Pons (tissue), 1 donor: ENCODE measurements at regions not wholly inside any gene's neighbourhood (a gene's known extent, or its start where the extent isn't known, plus 50 kb on each side); places are given as distances from the start of the nearest gene placed in this dataset.
"Not testable (repeated sequence)": the region's sequence is repeated elsewhere in the genome, so short reads cannot be mapped to it uniquely, and the experiment has no call there.

ENCODE experiments used
- DNase-seq: peaks from one replicate; pipeline ENCODE4 v3.0.0-alpha.2; 2016; ENCODE audit warnings: low spot score

DNA sequence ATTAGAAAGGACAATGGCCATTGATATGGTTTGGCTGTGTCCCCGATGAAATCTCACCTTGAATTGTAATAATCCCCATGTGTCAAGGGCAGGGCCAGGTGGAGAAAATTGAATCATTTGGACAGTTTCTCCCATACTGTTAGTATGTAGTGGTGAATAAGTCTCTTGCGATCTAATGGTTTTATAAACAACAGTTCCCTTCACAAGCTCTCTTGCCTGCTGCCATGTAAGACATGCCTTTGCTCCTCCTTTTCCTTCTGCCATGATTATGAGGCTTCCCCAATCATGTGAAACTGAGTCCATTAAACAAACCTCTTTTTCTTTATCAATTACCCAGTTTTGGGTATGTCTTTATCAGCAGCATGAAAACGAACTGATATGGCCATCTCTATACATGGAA is 302.7 kb downstream of the SFMBT2 start:
- DNase-seq, result no peak

DNA sequence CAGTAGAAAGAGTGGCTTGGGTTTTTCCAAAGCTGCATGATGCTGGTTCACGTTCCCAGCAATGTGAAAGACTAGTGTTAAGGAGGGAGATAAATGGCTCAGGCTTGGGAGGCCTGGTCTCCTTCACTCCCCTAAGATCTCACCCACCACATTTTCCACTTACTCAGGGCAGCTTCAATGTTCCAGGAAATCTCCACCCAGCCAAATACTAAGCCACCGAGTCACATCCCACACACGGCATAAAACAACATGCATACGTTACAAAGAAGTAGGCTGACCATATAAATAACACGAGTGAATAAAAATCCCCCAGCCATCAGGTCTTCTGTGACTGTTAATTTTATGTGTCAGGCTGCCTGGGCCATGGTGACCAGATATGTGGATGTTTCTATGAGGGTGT is 303.5 kb downstream of the SFMBT2 start:
- DNase-seq, result no peak

DNA sequence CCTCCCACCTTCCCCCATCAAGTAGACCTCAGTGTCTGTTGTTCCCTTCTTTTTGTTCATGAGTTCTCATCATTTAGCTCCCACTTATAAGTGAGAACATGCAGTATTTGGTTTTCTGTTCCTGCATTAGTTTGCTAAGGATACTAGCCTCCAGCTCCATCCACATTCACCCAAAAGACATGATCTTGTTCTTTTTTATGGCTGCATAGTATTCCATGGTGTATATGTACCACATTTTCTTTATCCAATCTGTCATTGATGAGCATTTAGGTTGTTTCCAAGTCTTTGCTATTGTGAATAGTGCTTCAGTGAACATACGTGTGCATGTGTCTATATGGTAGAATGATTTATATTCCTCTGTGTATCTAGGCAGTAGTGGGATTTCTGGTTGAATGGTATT is 306.5 kb downstream of the SFMBT2 start:
- not testable (repeated sequence) for DNase-seq

DNA sequence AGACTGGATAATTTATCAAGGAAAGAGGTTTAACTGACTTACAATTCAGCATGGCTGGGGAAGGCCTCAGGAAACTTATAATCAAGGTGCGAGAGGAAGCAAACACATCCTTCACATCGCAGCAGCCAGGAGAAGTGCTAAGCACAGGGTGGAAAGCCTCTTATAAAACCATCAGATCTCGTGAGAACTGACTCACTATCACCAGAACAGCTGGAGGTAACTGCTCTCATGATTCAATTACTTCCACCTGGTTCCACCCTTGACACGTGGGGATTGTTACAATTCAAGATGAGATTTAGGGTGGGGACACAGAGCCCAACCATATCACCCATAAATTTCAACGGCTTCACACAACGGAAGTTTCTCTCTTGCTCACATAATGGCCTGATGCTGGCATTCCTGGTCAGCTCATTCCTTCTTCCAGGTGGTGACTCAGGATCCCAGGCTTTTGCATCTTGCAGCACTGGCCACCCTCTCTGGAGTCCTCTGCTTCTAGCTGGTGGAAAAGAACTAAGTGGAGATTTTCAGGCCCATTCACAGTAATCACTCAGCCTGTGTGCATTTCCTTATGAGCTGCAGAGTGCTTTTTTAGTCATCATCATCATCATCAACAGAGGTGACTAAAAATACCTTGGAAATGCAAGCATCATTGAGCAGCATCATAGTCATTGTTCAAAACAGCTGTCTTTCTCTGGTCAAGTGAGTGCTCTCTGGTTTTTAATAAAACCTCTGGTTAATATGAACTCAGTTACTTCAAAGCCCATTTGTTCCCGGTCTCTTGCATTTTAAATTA is 308.1 kb downstream of the SFMBT2 start:
- no peak for DNase-seq

DNA sequence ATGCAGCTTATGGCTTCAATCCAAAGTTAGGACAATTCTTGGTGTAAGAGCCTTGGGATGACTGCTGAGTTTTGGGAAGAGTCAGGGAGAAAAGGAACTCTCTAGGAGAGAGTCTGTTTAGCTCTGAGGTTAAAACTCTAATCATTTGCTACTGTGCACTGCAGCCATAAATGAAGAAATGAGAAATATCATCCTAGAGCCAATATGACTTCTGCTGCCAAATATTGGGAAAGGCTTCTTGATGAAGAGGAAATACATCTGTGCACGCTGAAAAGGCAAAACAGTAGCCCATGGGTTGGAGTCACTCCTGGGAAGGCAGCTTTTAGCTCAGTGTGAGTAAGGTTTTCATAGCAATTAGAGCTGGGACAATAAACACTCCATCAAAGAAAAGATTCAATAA is 308.8 kb downstream of the SFMBT2 start:
- DNase-seq, result no peak

DNA sequence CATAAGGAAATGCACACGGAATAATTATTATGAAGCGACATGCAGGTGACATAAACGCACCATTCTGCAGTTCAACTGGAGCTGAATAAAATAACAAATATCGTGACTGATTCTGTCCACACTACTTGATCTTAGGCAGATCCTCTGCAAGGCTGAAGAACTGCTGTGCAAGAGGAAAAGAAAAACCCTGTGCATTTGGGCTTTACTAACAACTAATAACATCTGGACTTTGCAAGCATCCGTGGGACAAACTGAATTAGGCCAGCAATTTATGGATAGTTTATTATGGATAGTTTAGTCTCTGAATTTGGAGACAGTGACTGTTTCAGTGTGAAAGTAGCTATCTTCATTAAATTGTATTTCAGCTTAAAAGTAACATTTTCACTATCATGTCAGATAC is 309.4 kb downstream of the SFMBT2 start:
- DNase-seq, result no peak

DNA sequence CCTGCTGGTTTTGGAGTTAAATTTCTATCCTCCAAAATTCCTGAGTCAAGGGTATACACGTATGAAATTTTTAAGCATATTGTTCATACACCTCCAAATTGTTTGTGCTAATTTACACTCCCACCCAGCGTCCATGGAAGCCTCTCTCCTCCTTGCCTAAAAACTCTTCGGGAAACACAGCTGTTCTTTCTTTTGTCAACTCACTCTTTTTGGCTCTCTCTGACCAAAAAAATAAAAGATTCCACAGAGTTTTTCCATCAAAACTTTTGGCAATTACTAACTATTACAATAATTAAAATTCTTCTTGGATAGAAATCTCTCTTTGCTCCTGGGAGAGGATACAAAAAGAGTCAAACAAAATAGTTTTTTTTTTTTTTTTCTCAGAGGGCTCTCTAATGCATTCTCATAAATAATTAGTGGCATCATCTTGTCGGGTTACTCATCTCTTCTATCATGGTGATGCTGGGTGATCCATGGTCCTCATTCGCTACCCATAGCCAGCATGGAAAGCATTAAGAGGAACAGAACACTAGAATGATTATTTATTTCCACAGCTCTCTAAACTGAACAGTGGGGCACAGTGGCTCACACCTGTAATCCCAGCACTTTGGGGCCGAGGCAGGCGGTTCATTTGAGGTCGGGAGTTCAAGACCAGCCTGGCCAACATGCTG is 310.7 kb downstream of the SFMBT2 start:
- DNase-seq, result no peak

DNA sequence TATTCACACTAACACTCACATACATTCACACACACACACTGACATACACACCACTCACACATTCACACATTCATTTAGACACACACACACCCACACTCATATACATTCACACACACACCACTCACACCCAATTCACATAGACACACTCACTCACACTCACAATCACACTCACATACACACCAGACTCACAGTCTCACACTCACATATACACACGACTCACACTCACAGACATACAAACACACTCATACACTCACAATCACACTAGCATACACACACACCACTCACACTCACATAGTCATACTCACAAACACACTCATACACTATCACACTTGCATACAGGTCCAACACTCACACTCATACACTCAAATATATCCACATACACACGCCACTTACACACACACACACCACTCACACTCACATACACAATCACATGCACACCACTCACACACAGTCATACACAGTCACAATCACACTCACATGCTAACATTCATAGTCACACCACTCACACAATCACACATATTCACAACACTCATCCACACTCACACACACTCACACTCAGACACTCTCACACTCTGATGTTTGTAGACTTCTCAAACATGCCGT is 312.6 kb downstream of the SFMBT2 start:
- no peak for DNase-seq

DNA sequence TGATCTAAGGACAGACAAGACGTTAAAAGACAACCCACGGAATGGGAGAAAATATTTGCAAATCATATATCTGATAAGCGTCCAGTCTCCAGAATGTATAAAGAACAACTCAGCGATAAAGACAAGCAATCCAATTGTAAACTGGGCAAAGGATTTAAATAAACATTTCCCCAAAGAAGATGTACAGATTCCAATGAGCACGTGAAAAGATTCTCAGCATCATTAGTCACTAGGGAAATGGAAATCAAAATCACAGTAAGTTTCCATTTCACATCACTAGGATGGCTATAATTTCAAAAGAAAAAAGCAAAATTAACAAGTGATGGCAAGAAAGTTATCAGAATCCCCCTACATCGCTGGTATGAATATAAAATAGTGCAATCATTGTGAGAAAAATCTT is 316.1 kb downstream of the SFMBT2 start:
- no peak for DNase-seq

DNA sequence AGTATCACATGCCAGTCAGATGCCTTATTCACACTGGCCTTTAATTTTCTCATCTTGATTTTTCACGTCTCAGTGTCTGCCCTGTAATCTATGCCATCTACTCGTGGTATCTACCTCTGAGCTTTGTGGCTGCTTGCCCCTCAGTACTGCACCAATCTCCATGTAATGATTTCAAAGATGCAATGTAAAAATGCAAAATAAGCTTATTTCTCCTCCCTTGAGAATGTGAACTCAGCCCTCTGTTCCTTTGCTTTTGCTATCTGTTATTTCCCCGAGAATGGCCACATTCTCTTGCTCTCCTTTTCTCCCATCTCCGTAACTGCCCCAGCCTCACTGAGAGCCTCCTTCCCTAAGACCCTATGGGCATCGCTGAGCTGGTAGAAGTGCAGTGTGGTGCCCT is 317.5 kb downstream of the SFMBT2 start:
- DNase-seq, result no peak

DNA sequence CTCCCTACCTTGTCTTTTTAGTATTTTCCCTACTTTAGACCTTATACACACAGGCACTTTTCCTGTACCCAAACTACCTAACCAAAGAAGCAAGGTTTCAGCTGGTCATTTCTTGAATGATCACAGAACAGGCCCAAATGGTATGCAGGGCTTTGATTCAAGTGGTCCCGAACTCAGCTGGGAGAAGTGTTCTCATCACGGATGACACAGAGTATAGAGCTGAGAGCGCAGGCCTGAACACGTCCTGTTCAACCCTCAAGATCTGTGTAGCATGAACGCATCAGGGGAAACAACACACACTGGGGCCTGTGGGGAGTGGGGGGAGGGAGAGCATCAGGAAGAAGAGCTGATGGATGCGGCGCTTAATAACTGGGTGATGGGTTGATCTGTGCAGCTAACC is 318.2 kb downstream of the SFMBT2 start:
- no peak for DNase-seq

DNA sequence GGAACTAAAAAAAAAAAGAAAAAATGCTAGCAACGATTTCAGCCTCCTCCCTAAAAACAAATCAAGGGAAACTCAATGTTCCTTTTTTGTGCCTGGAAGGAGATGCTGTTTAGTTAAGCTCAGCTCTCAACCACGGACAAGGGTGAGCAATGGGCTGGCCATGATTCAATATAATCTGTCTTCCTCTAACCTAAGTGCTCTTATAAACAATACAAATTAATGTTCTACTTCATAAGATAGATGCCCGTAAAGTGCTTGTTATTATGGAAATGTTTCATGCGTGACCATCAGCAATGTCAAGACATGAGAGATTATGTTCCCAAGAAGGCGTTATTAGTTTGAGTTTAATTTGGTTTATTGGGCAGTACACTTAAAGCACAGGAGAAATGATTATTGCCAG is 320.3 kb downstream of the SFMBT2 start:
- no peak for DNase-seq

DNA sequence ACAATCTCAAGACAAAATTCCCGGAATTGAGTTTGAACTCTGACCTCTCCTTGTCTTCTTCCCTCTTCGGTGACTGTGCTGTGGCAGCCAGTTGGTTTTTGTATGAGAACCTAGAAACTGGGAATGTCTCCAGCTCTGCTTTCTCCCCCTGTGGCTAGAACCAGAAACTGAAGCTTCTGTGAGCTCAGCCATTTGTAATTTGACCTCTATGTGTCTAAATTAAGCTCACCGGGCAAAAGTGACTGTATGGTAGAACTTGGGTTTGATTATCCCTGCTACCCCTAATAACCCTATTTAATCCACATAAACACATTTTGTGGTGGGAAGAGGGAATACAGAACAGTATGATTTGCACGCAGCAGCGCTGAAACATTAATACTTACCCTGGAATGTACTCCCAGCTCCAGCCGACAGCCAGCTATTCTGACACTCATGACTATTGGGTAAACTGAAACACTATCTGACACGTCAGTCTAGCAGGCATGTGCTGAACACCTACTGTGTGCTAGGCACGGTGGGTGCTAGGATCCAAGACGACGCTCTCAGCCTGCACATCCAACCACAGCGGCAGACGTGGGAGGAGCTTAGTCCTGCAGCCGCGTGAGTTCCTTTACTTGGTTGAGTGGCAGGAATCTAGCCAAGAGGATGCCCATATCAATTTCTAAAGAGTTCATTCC is 324.8 kb downstream of the SFMBT2 start:
- no peak for DNase-seq

DNA sequence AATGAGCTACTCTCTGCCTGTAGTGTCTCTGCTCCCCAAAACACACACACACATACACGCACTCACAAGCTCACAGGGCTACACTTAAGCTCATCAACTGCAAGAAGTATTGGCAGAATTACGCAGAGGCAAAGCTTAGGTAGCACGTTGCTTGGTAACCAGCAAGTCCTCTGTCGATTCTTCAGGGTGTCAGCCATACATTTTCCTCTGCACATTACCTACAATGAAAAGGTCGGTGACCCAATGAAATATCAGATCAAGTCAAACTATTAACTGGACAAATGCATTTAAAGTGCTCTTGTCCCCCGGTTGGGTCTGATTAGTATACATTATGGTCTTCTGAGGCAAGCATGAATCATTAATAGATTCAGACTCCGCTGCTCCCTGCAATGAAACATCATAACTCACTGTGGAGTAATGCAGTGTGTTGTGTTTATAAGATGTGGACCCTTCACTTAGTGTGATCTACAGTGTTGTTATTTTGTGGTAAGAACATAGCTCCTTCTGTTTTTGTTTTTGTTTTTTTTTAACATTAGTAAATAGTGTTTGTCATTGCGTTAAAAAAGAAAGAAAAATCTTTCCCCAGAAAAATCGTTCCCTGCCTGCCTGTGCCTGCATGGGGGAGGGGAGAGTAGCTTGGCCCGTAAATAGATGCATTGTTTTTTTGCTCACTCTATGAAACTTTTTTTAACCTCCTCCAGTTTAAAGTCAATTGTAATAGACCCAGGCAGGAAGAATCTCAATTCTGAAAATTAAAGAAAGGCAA is 325.5 kb downstream of the SFMBT2 start:
- peak; percentile 87 for DNase-seq

DNA sequence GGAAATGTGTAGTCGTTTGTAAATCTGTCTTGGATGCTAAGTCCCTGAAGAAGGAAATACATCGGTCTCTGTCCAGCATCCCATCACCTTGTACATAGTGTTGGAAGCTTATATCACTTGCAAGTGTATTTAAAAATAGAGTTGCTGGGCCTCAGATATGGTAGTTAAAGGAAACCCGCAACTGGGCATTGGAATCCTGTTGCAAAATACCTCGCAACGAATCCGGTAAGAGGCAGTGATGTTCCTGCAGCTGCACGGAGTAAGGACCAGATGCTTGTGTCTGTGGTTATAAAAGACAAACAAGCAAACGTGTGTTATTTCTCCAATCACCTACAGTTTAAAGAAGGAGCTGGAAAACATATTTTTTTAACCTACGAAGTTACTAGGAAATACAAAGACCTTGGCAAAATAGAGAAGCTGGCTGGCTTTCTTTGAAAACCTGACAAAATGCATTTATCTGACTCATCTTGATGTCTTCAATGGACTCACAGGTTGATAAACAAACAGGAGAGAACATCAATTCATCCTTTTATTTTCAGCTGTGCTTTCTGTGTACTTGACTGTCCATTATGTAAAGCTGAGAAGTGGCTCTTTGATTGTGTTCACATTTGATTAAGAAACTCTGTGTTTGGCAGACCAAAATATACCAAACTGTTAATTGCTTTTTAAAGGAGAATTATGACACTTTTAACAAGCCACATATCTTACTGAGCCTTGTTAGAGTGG is 326.4 kb downstream of the SFMBT2 start:
- DNase-seq, result peak; percentile 78

DNA sequence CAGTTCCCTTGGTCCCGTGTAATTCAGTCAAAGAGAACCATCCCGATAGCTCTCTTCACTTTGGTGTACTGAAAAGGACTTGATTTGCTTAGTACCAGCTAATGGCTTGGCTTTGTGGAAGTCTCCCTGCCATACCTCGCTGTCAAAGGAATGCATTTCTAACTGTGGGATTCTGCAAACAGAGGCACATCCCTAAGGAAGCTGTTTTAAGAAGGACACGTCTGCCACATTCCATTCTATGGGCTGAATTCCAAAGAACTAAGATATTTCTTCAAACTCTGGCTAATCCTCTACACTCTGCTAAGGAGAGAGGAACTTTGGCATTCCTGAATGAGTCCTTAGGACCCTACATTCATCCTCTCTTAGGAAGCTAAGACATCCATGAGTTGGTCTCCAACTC is 327.9 kb downstream of the SFMBT2 start:
- DNase-seq, result no peak

DNA sequence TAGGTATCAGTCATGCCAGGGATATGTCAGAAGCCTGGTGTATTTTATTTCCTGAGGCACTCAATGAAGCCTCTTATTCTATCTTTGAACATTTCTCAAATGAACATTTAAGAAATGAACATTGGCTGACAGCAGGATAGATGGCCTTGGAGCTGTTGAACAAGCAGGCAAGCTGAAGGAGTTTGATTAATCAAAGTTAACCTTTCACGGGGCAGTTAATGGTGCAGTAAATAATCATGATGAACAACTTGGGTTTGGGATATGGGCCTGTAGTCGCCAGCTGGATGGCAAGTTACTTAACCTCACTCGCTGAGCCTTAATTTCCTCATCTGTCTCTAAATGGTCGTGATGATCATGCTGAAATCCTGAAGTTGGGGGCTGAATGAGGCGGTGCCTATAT is 333.0 kb downstream of the SFMBT2 start:
- DNase-seq, result no peak

DNA sequence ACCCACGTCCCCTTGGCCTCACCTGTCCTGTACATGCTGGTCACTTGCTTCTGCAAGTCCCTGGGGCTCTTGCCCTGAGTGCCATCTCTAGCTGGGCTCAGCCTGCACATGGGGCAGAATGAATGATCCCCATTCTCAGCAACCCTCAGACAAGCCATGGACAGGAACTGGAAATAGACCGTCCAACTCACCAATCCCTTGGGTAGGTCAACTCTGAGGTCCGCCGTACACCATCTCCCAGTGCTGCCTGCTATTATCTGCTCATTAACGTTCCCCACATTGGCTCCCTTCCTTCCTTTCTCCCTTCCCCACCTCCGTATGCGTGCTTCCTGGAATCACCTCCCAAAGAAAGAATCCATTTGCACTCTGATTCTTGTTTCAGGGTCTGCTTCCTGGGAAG is 335.0 kb downstream of the SFMBT2 start:
- DNase-seq, result no peak

DNA sequence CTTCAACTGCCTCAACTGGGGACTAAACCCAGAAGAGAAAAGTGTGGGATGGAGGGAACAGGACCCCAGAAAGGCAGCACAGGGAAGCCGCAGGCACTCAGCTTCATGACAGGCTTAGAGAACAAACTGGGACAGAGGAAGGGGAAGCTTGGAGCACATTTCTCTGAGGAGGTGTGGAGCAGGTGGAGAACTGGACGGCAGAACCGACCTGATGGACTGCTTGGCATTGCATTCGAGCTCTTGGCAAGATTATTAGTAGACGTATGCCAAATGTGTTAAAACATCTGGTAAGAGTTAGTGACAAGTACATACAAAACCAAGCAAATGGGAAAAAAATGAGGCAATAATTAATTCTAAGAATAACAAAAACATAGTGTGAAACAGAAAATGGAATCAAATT is 335.7 kb downstream of the SFMBT2 start:
- DNase-seq, result no peak

DNA sequence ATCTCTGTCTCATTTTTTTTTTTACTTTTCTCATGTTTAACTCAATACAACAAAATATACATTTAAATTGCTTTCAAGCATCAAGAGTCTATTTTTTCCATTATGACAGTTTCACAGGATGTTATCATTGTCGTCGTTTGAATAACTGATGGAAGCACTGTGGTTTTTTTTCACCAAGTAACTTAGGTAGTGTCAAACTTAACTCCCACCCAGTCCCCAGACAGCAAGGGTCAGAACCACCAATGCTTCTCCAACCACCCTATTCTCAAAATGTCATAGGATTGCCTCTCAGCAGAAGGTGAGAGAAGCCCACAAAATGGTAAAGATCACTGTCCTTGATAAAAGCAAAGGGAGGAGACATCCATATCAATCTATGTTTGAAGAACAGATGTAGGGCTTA is 339.4 kb downstream of the SFMBT2 start:
- DNase-seq, result no peak

DNA sequence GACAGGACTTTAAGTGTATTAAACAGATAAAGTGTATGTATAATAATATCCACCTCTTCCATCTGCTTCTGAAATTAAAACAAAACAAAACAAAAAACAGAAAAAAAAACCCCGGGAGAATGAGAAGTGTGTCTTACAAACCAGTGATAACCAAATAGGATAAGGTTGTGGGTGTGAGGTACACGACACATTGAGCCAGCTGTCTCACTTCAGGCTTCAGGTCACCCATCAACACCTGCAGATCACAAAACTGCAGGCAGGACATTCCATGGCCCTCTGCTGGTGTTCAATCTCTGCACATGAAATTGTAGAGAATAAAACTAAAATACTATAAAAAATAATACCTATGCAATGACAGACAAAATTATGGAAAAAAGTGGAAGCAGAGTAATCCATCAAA is 339.9 kb downstream of the SFMBT2 start:
- DNase-seq, result no peak
